Spleen (tissue), 11 donors: ENCODE measurements at regions not wholly inside any gene's neighbourhood (a gene's known extent, or its start where the extent isn't known, plus 50 kb on each side); places are given as distances from the start of the nearest gene placed in this dataset.

Source experiments
- DNase-seq: peaks from one replicate; pipeline ENCODE4 v3.0.0-alpha.2; 2020
- H3K27ac ChIP-seq, 8 donors: fragments of 200-600 bp; sonication (generic) in 7 of 8; 1 replicate in 4 of 8; 2 replicates in 4 of 8; pipeline versions ENCODE4 v1.5.0 to v1.8.0; 2016 to 2021; ENCODE audit warnings: inconsistent platforms in 4 of 8, mild to moderate bottlenecking in 4 of 8, moderate library complexity in 1 of 8
- H3K27me3 ChIP-seq, 7 donors: fragments of 200-600 bp; sonication (generic) in 6 of 7; replicated peaks in 1 of 7; 1 replicate in 4 of 7; 2 replicates in 3 of 7; pipeline versions ENCODE4 v1.5.0 to v1.8.0; 2016 to 2021; ENCODE audit warnings: inconsistent platforms in 3 of 7, mild to moderate bottlenecking in 1 of 7
- H3K36me3 ChIP-seq, 6 donors: fragments of 200-600 bp; sonication (generic) in 5 of 6; 1 replicate in 4 of 6; 2 replicates in 2 of 6; pipeline versions ENCODE4 v1.5.0 to v1.8.0; 2016 to 2021; ENCODE audit warnings: inconsistent platforms in 2 of 6
- H3K4me1 ChIP-seq, 6 donors: fragments of 200-600 bp; sonication (generic) in 5 of 6; 1 replicate in 3 of 6; 2 replicates in 3 of 6; pipeline versions ENCODE4 v1.5.0 to v1.8.0; 2016 to 2021; ENCODE audit warnings: inconsistent platforms in 3 of 6
- H3K4me3 ChIP-seq, 8 donors: fragments of 200-600 bp; sonication (generic) in 7 of 8; 1 replicate in 4 of 8; 2 replicates in 4 of 8; pipeline versions ENCODE4 v1.5.0 to v1.8.0; 2016 to 2021; ENCODE audit warnings: inconsistent platforms in 4 of 8, mild to moderate bottlenecking in 4 of 8, moderate library complexity in 2 of 8
- H3K9me3 ChIP-seq, 8 donors: fragments of 200-600 bp; sonication (generic) in 7 of 8; 1 replicate in 4 of 8; 2 replicates in 4 of 8; pipeline versions ENCODE4 v1.5.0 to v1.8.0; 2016 to 2021; ENCODE audit warnings: inconsistent platforms in 4 of 8
- POLR2A ChIP-seq, 3 donors: fragments of 450-650 bp; IDR thresholded peaks; one replicate each; pipeline ENCODE4 v1.5.1; 2017; ENCODE audit warnings: antibody characterized with exemption in 3 of 3, mild to moderate bottlenecking in 1 of 3
- POLR2AphosphoS5 ChIP-seq, 3 donors: sonication (generic); formaldehyde crosslinking; IDR thresholded peaks; one replicate each; pipeline ENCODE4 v1.5.1; 2017; ENCODE audit warnings: antibody characterized with exemption in 3 of 3
- WGBS, 5 donors: extraction: QIAGEN DNeasy Blood & Tissue Kit in 3 of 5; methylation state at CpG; one replicate each; pipeline versions ENCODE4 v1.1.5 to v1.1.7; 2013 to 2018; 5-methylcytosine and 5-hydroxymethylcytosine counted together
- intact Hi-C: fragments of 100-400 bp; cut with DNase I; formaldehyde crosslinking; loops from one replicate; pipeline ENCODE4 v1.15.0; 2023; ENCODE audit warnings: low total_unique reads
- TF ChIP-seq, protein P1 (sequence below), 11 experiments: fragments of 200-600 bp in 7 of 11; fragments of 450-650 bp in 4 of 11; sonication (generic) in 4 of 11; IDR thresholded peaks in 8 of 11; conservative IDR thresholded peaks in 3 of 11; 1 replicate in 7 of 11; 2 replicates in 4 of 11; pipeline versions ENCODE4 v1.4.0 to v1.8.0; 2016 to 2021; ENCODE audit warnings: antibody characterized with exemption in 11 of 11, inconsistent platforms in 4 of 11, mild to moderate bottlenecking in 1 of 11
- donor health status: healthy with polysubstance abuse.
- donor health status: DM: no; HTN: no; CAD: no; lungs with moderate emphysema.
- donor health status: DM: no; HTN: no; CAD: no.
- donor health status: Bipolar disorder and iron deficiency.
- donor health status: healthy.
- donor health status: DM: no; HTN: no; CAD: no.
- donor health status: DM: yes; HTN: yes; CAD: no.

DNA sequence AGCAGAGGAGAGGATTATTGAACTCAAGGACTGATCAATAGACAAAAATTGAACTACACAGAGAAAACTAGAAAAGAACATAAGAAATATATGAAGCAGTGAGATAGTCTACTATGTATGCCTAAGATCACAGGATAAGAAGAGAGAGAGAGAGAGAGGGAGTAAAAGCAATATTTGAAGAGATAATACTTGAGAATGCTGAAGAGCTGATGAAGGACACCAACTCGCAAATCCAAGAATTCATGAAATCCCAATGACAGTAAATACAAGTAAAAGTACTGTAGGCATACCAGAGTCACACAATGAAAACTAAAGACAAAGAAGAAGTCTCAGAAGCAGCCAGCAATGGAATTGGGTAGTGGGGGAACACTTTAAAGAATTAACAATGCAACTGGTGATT is 260.1 kb upstream of the SPAG17 start:
- Histone ChIP-seq H3K27me3 (no peaks in the 10 kb centered on the region), H3K4me3 (no peak overlapping the region), H3K36me3 (no peaks in the 10 kb centered on the region), H3K27ac (no peak overlapping the region), H3K4me1 (no peaks in the 10 kb centered on the region), H3K9me3 (peaks cover 0 to 33% (median 18%) of the 10 kb centered on the region in 8 donors)
- TF ChIP-seq POLR2AphosphoS5 (IDR thresholded peaks at IDR 0.05) (no peak), POLR2A (IDR thresholded peaks at IDR 0.05) (no peak)
- TF ChIP-seq, protein P1, sequence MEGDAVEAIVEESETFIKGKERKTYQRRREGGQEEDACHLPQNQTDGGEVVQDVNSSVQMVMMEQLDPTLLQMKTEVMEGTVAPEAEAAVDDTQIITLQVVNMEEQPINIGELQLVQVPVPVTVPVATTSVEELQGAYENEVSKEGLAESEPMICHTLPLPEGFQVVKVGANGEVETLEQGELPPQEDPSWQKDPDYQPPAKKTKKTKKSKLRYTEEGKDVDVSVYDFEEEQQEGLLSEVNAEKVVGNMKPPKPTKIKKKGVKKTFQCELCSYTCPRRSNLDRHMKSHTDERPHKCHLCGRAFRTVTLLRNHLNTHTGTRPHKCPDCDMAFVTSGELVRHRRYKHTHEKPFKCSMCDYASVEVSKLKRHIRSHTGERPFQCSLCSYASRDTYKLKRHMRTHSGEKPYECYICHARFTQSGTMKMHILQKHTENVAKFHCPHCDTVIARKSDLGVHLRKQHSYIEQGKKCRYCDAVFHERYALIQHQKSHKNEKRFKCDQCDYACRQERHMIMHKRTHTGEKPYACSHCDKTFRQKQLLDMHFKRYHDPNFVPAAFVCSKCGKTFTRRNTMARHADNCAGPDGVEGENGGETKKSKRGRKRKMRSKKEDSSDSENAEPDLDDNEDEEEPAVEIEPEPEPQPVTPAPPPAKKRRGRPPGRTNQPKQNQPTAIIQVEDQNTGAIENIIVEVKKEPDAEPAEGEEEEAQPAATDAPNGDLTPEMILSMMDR (IDR thresholded peaks at IDR 0.05 in 8 of 11, conservative IDR thresholded peaks at IDR 0.05 in 3 of 11), result no peak
- intact Hi-C loops, result no loop called here
- WGBS, 5 donors, result 76 to 91% (median 88%) methylated on average over 1 of the region's 1 CpG
- DNase-seq, result no peak

DNA sequence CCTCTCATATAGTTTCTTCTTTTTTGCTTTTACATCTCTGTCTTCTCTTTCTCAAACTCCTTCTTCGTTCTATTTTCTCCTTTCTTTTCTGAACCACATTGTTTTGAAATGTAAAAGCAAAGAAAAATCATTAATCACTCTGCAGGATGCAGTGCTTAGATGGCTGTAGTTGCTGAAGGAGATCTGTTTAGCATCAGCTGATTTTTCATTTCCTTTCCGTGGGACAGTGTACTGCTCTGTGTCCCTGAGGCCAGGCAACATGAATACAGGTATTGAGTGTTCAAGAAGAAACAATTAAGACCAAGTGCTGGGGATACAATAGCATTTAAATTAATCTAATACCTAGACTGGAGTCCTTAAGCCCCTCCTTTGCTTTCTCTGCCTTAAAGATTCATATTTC is 257.2 kb upstream of the SPAG17 start:
- no peak for TF ChIP-seq POLR2A (IDR thresholded peaks at IDR 0.05)
- TF ChIP-seq POLR2AphosphoS5 (IDR thresholded peaks at IDR 0.05), result no peak
- TF ChIP-seq, protein P1 (IDR thresholded peaks at IDR 0.05 in 8 of 11, conservative IDR thresholded peaks at IDR 0.05 in 3 of 11), result no peak
- no peak overlapping the region for H3K4me3 ChIP-seq
- H3K27ac ChIP-seq, result no peak overlapping the region
- H3K9me3 ChIP-seq, result peaks cover 0 to 7% (median 0%) of the 10 kb centered on the region in 8 donors
- 4 to 15% (median 10%) methylated on average over 2 of the region's 2 CpGs for WGBS, 5 donors
- no peaks in the 10 kb centered on the region for H3K27me3 ChIP-seq
- intact Hi-C loops, result no loop called here
- H3K4me1 ChIP-seq, result no peaks in the 10 kb centered on the region
- no peak for DNase-seq
- no peaks in the 10 kb centered on the region for H3K36me3 ChIP-seq

DNA sequence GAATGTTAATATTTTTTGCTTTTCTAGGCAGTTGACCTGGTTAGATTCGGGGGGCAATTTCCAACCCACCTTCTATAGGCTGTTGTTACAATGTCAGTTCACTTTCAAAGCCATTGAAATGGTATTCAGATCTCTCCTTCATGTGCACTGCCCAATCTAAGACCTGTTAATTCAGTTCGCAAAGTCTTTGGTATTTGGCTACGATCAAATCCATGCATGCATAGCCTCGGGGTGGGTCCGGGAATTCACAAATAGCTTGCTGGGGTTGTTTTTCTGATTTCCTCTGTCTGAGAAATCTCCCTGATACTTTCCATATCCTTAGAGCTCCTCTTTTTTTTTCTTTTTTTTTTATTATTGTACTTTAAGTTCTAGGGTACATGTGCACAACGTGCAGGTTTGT is 252.6 kb upstream of the SPAG17 start:
- H3K4me3 ChIP-seq, result no peak overlapping the region

DNA sequence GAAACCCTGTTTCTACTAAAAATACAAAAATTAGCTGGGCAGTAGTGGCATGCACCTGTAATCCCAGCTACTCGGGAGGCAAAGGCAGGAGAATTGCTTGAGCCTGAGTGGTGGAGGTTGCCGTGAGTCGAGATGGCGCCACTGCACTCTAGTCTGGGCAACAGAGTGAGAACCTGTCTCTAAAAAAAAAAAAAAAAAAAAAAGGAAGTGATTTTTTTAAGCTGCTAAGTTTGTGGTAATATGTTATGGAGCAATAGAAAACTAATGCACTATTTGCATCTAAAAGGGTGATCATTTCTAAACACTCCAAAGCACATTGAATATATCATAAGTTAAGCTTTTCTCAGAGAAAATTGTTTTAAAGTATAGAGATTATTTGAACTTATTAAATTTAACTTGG is 244.8 kb upstream of the SPAG17 start:
- H3K36me3 ChIP-seq, result no peaks in the 10 kb centered on the region
- no peaks in the 10 kb centered on the region for H3K4me1 ChIP-seq
- intact Hi-C loops, result no loop called here
- no peak overlapping the region for H3K4me3 ChIP-seq
- H3K27me3 ChIP-seq, result no peaks in the 10 kb centered on the region
- DNase-seq, result no peak
- 69 to 85% (median 78%) methylated on average over 4 of the region's 4 CpGs for WGBS, 5 donors
- H3K27ac ChIP-seq, result no peak overlapping the region
- H3K9me3 ChIP-seq, result peaks cover 0 to 7% (median 0%) of the 10 kb centered on the region in 8 donors
- TF ChIP-seq POLR2AphosphoS5 (IDR thresholded peaks at IDR 0.05) (no peak), POLR2A (IDR thresholded peaks at IDR 0.05) (no peak)
- TF ChIP-seq, protein P1 (IDR thresholded peaks at IDR 0.05 in 8 of 11, conservative IDR thresholded peaks at IDR 0.05 in 3 of 11), result no peak

More for the DNA sequence above, 252.6 kb upstream of the SPAG17 start:
- H3K36me3 ChIP-seq, result no peaks in the 10 kb centered on the region
- no peaks in the 10 kb centered on the region for H3K4me1 ChIP-seq
- intact Hi-C loops, result no loop called here
- WGBS, 5 donors, result 83 to 88% (median 84%) methylated on average over 6 of the region's 6 CpGs
- DNase-seq, result no peak
- H3K9me3 ChIP-seq, result no peaks in the 10 kb centered on the region
- H3K27ac ChIP-seq, result no peak overlapping the region
- TF ChIP-seq POLR2A (IDR thresholded peaks at IDR 0.05), result no peak
- H3K27me3 ChIP-seq, result no peaks in the 10 kb centered on the region

DNA sequence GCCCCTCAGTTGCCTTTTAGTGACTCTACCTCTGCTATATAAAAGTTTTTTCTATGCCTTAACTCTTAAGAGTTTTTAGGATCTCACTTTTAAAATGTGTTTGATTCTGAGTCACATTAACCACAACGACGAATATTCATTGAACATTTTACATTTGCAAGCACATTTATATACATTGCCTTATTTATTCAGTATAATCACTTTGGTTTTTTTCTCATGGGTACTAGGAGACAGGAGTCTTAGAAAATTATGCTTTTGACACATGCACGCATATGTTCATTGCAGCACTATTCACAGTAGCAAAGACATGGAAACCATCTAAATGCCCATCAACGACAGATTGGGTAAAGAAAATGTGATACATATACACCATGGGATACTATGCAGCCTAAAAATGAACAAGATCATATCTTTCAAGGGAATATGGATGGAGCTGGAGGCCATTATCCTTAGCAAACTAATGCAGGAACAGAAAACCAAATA is 236.9 kb upstream of the SPAG17 start:
- Histone ChIP-seq H3K9me3 (no peaks in the 10 kb centered on the region), H3K4me3 (no peak overlapping the region), H3K27me3 (no peaks in the 10 kb centered on the region), H3K4me1 (no peaks in the 10 kb centered on the region), H3K27ac (no peak overlapping the region), H3K36me3 (no peaks in the 10 kb centered on the region)
- intact Hi-C loops, result no loop called here
- DNase-seq, result no peak
- TF ChIP-seq POLR2A (IDR thresholded peaks at IDR 0.05), result no peak
- WGBS, 5 donors, result 84 to 93% (median 89%) methylated on average over 4 of the region's 4 CpGs
